Adipocyte (in vitro differentiated cells): ENCODE measurements at regions not wholly inside any gene's neighbourhood (a gene's known extent, or its start where the extent isn't known, plus 50 kb on each side); places are given as distances from the start of the nearest gene placed in this dataset.

Experiments
- DNase-seq: peaks from one replicate; pipeline ENCODE4 v3.0.0-alpha.2; 2015; ENCODE audit warnings: low read depth
- H3K27me3 ChIP-seq: replicated peaks from 2 replicates; pipeline ENCODE4 v1.7.0; 2013; ENCODE audit warnings: mild to moderate bottlenecking, low read length, moderate library complexity; ENCODE audit not compliant: control insufficient read depth, insufficient read depth
- H3K36me3 ChIP-seq: 2 replicates; pipeline ENCODE4 v1.7.0; 2013; ENCODE audit warnings: low read length, mild to moderate bottlenecking, moderate library complexity; ENCODE audit not compliant: control insufficient read depth, insufficient read depth, severe bottlenecking
- H3K4me1 ChIP-seq: 2 replicates; pipeline ENCODE4 v1.7.0; 2013; ENCODE audit warnings: mild to moderate bottlenecking, low read length, moderate library complexity; ENCODE audit not compliant: control insufficient read depth, insufficient read depth
- H3K4me3 ChIP-seq: 2 replicates; pipeline ENCODE4 v1.7.0; 2013; ENCODE audit warnings: mild to moderate bottlenecking, low read length, moderate library complexity
- H3K9ac ChIP-seq: 2 replicates; pipeline ENCODE4 v1.7.0; 2013; ENCODE audit warnings: mild to moderate bottlenecking, low read length, moderate library complexity
- H3K9me3 ChIP-seq: 2 replicates; pipeline ENCODE4 v1.7.0; 2013; ENCODE audit warnings: mild to moderate bottlenecking, low read length, moderate library complexity; ENCODE audit not compliant: control insufficient read depth

GRCh38 chr14:94864387-94865195, 94.7 kb upstream of the GSC start:
- Histone ChIP-seq H3K36me3 (no peaks in the 10 kb centered on the region), H3K4me1 (no peaks in the 10 kb centered on the region), H3K4me3 (no peak overlapping the region), H3K27me3 (peaks cover 37% of the 10 kb centered on the region), H3K9me3 (no peaks in the 10 kb centered on the region), H3K9ac (no peak overlapping the region)
- DNase-seq = no peak

- Histone ChIP-seq H3K4me3 (no peak overlapping the region), H3K36me3 (no peaks in the 10 kb centered on the region), H3K27me3 (peaks cover 46% of the 10 kb centered on the region), H3K4me1 (no peaks in the 10 kb centered on the region), H3K9ac (no peak overlapping the region), H3K9me3 (no peaks in the 10 kb centered on the region)
- no peak for DNase-seq
Observed at GRCh38 chr14:94863366-94863765, 93.5 kb upstream of the GSC start.

GRCh38 chr14:94857950-94858349, 88.0 kb upstream of the GSC start:
- H3K36me3 ChIP-seq = no peaks in the 10 kb centered on the region
- no peak overlapping the region for H3K4me3 ChIP-seq
- H3K4me1 ChIP-seq = no peaks in the 10 kb centered on the region
- H3K9me3 ChIP-seq = peaks cover 12% of the 10 kb centered on the region
- H3K9ac ChIP-seq = no peak overlapping the region
- DNase-seq = no peak
- H3K27me3 ChIP-seq = peaks cover 50% of the 10 kb centered on the region

GRCh38 chr14:94853920-94854319, 84.0 kb upstream of the GSC start:
- no peak overlapping the region for H3K4me3 ChIP-seq
- no peak for DNase-seq
- no peaks in the 10 kb centered on the region for H3K36me3 ChIP-seq
- peaks cover 6% of the 10 kb centered on the region for H3K4me1 ChIP-seq
- peaks cover 18% of the 10 kb centered on the region for H3K27me3 ChIP-seq
- H3K9me3 ChIP-seq = peaks cover 12% of the 10 kb centered on the region
- H3K9ac ChIP-seq = no peak overlapping the region

GRCh38 chr14:94850309-94851211, 80.6 kb upstream of the GSC start:
- no peak for DNase-seq
- H3K4me1 ChIP-seq = peaks cover 6% of the 10 kb centered on the region

GRCh38 chr14:94844593-94845152, 74.8 kb upstream of the GSC start:
- no peak for DNase-seq

More at GRCh38 chr14:94850309-94851211, 80.6 kb upstream of the GSC start:
- H3K9ac ChIP-seq = no peak overlapping the region
- H3K36me3 ChIP-seq = no peaks in the 10 kb centered on the region
- peaks cover 7% of the 10 kb centered on the region for H3K27me3 ChIP-seq
- H3K9me3 ChIP-seq = peaks cover 17% of the 10 kb centered on the region
- peak overlapping the region; percentile 61 for H3K4me3 ChIP-seq

GRCh38 chr14:94840467-94840866, 70.6 kb upstream of the GSC start:
- peaks cover 3% of the 10 kb centered on the region for H3K27me3 ChIP-seq
- DNase-seq = no peak
- no peak overlapping the region for H3K9ac ChIP-seq
- H3K4me3 ChIP-seq = no peak overlapping the region
- no peaks in the 10 kb centered on the region for H3K36me3 ChIP-seq
- H3K4me1 ChIP-seq = no peaks in the 10 kb centered on the region
- peaks cover 9% of the 10 kb centered on the region for H3K9me3 ChIP-seq

More at GRCh38 chr14:94844593-94845152, 74.8 kb upstream of the GSC start:
- no peaks in the 10 kb centered on the region for H3K36me3 ChIP-seq
- H3K27me3 ChIP-seq = peaks cover 3% of the 10 kb centered on the region
- no peak overlapping the region for H3K4me3 ChIP-seq
- peaks cover 5% of the 10 kb centered on the region for H3K9me3 ChIP-seq
- no peaks in the 10 kb centered on the region for H3K4me1 ChIP-seq
- no peak overlapping the region for H3K9ac ChIP-seq

- Histone ChIP-seq H3K9me3 (peaks cover 20% of the 10 kb centered on the region), H3K27me3 (no peaks in the 10 kb centered on the region), H3K36me3 (no peaks in the 10 kb centered on the region), H3K9ac (no peak overlapping the region), H3K4me3 (no peak overlapping the region), H3K4me1 (no peaks in the 10 kb centered on the region)
- no peak for DNase-seq
Observed at GRCh38 chr14:94839348-94839747, 69.4 kb upstream of the GSC start.

GRCh38 chr14:94836849-94837248, 66.9 kb upstream of the GSC start:
- Histone ChIP-seq H3K9ac (no peak overlapping the region), H3K4me3 (no peak overlapping the region), H3K36me3 (no peaks in the 10 kb centered on the region), H3K9me3 (peaks cover 20% of the 10 kb centered on the region), H3K4me1 (no peaks in the 10 kb centered on the region), H3K27me3 (no peaks in the 10 kb centered on the region)
- no peak for DNase-seq

- Histone ChIP-seq H3K4me3 (no peak overlapping the region), H3K9ac (no peak overlapping the region), H3K36me3 (no peaks in the 10 kb centered on the region), H3K27me3 (no peaks in the 10 kb centered on the region), H3K4me1 (no peaks in the 10 kb centered on the region), H3K9me3 (peaks cover 20% of the 10 kb centered on the region)
- no peak for DNase-seq
Observed at GRCh38 chr14:94833633-94834032, 63.7 kb upstream of the GSC start.

GRCh38 chr14:94831085-94831484, 61.2 kb upstream of the GSC start:
- DNase-seq = no peak
- no peak overlapping the region for H3K9ac ChIP-seq
- H3K9me3 ChIP-seq = peaks cover 17% of the 10 kb centered on the region
- H3K4me3 ChIP-seq = no peak overlapping the region
- peaks cover 3% of the 10 kb centered on the region for H3K27me3 ChIP-seq
- H3K36me3 ChIP-seq = no peaks in the 10 kb centered on the region
- peaks cover 8% of the 10 kb centered on the region for H3K4me1 ChIP-seq
